CD4-positive, alpha-beta T cell treated with Interleukin-10 for 1 hour (primary cell): ENCODE measurements at regions not wholly inside any gene's neighbourhood (a gene's known extent, or its start where the extent isn't known, plus 50 kb on each side); places are given as distances from the start of the nearest gene placed in this dataset.
"Not testable (repeated sequence)": the region's sequence is repeated elsewhere in the genome, so short reads cannot be mapped to it uniquely, and the experiment has no call there.

ENCODE experiments used
- DNase-seq: peaks from one replicate; pipeline ENCODE4 v3.0.0-alpha.2; 2020

- no peak for DNase-seq
These were observed 267.0 kb downstream of the DACT1 start for GRCh38 chr14:58904776-58905175.

DNA sequence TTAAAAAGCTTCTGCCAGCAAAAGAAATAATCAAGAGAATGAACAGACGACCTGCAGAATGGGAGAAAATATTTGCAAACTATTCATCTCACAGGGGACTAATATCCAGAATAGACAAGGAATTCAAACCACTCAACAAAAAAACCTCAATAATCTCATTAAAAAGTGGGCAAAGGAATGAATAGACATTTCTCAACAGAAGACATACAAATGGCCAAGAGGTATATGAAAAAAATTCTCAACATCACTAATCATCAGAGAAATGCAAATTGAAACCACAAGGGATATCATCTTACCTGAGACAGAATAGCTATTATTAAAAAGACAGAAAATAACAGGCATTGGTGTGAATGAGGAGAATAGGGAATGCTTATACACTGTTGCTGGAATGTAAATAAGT, 270.0 kb downstream of the DACT1 start:
- DNase-seq, result no peak

DNA sequence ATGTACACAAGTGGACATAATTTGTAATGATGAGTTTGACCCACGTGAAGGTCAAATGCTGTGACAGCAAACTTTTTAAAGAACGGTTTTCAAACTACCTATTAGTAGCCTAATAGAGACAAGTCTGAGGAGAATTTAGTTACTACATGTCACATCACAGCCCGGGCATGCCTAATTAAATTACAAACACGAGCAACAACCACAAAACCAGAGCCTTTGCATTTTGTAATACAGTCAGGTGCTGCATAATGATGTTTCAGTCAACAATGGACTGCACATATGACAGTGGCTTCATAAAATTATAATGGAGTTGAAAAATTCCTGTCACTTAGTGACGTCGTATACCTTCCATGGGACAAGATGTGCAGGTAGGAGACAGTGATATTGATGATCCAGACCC, 274.5 kb downstream of the DACT1 start:
- no peak for DNase-seq

- no peak for DNase-seq
These were observed 275.2 kb downstream of the DACT1 start for GRCh38 chr14:58912799-58913432.

DNA sequence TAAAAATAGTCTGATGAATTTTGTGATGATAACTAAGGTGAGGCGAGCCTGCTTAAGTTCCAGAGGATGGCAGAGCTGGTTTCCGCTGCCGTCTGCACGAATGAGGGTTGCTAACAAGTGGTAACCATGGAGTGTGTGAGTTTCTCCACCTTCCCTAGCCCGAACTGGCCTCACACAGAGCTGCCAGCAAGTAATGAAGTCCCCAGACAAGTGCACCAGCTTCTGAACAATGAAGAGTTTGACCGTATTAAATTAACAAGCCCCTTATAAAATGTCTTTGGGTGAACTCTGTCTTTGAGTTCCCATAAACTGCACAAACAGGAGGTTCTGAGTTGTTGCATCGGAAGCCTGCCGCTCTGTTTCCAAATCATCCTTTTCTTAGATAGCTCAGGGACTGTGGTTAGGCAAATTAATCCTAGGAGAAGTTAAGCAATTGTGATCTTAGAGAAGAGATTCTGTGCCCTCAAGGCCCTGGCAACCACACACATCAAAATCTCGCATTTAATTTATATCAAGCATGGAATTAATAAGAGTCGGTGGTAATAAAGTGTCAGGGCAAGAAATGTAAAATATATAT, 274.1 kb upstream of the DAAM1 start:
- no peak for DNase-seq

DNA sequence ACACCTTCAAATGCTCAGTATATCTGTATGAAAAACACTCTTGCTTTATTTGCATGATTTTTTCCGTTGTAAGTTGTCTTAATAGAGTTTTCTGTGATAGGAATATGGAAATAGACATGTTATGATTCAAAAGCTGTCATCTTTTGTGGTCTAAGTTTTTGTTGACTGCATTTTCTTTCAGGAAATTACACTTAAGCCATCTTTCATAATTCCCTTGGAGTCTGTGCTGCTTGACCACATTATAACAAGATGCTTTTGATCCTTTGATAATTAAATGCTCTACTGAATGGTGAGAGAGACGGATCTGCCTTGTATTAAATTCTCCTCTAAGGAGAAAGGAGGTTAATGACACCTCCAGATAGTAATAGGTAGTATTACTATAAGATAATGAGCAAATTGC, 272.8 kb upstream of the DAAM1 start:
- no peak for DNase-seq

- DNase-seq, result no peak
These were observed 270.3 kb upstream of the DAAM1 start for GRCh38 chr14:58918066-58918738.

DNA sequence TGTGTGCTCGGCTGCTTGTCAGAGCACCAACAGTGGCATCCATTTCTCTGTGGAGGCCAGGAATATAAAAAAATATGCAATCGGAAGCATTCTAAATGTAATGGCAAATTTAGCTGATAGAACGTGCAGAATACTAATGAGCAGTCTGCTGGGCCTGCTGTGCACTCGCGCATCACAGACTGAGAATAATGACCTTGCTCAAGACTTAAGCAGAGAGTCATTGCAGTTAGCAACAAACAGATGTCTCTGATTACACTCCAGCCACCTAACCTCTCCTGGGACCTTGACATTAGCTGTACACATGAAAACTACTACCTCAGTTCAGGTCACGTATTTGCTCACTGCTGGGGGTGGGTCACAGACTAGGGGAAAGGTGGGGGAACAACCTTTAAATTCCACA, 269.2 kb upstream of the DAAM1 start:
- no peak for DNase-seq

DNA sequence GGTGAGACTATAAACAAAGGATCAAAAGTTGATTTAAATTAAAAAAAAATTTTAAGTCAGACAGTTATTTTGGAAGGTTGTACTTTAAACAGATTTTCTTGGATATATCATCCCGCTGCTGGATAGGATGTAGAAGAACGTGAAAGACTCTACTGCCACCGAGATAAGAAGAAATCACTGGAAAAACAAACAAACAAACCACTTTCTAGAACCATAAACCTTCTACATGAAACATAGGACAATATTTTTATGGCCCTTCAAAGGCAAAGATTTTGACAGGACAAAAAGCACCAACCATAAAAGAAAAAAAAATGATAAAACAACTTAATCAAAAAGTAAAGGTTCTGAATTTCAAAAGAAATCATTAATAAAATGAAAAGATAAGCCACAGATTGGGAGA, 268.2 kb upstream of the DAAM1 start:
- DNase-seq, result no peak

DNA sequence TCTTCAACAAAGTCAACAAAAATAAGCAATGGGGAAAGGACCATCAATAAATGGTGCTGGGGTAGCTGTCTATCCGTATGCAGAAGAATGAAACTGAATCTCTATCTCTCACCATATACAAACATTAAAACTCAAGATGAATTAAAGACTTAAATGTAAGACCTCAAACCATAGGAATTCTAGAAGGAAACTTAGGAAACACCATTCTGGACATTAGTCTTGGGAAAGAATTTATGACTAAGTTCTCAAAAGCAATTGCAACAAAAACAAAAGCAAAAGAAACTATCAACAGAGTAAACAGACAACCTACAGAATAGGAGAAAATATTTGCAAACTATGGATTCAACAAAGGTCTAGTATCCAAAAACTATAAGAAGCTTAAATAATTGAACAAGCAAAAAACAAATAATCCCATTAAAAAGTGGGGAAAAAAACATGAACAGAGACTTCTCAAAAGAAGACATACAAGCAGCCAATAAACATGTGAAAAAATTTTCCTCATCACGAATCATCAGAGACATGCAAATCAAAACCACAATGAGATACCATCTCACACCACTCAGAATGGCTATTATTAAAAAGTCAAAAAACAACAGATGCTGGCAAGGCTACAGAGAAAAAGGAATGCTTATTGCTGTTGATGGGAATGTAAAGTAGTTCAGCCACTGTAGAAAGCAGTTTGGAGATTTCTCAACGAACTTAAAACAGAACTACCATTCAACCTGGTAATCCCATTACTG, 266.1 kb upstream of the DAAM1 start:
- not testable (repeated sequence) for DNase-seq

GRCh38 chr14:58923751-58924405, 264.6 kb upstream of the DAAM1 start:
- DNase-seq, result no peak

DNA sequence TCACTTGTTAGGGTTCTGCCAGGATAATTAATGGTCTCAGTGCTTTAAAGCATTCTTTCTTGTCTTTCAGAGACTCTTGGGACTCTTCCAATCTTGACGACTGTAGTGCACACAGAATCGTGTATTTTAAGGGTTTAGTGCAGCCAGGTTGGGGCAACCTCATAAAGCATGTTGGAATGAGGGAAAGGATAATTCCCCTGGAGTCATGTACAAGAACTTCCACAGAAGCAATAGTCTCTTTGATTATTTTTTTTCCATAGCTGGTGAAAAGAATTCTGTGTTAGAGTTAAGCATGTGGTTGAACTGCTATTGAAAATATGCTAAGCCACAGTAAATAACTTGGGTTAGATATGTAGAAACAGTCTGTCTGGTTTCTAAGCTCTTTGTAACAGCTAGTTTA, 246.8 kb upstream of the DAAM1 start:
- DNase-seq, result no peak

- DNase-seq, result no peak
These were observed 246.0 kb upstream of the DAAM1 start for GRCh38 chr14:58942516-58942915.

DNA sequence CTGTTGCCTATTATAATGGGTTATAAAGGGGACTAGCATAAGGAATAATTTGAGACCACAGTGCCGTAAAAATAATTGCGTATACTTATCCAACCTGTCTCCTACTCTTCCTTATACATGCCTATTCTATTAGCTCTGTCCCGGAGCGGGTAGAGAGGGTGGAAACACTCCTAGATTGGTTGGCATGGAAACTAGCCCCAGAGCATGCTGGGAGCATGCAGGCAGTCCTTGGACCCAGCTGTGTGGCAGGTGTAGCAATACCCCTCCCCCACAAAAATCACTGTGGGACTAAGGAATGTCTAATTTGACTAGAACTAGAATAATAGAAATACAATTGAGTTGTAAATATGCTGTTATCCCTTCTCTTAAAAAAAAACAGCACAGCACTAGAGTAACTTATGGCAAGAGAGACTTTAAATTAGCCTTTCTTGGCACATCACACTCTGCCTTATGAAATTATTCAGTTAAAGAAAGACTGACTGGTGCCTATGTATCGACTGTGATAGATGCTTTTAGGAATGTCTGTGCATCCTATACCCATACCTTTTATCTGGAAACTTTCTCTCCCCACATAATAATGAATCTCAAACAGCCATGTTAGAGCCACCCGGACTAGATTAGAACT, 244.0 kb upstream of the DAAM1 start:
- no peak for DNase-seq

DNA sequence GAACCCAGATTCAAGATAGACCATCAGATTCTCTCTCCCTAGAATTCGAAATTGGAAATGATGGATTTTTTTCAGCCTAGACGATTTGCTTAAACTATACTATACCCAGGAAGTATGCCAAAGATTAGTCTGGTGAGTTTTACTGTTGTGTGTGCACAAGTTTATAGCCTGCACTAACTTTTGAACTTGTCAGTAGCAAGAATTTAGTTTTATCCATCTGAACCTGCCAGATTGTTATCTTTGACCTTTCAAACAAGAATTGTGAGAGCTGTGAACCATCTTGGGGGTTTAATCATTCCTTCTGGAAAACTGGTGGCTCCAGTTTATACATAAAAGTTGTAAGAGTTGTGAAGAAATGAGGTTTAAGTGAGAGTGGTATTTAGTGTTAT, 243.5 kb upstream of the DAAM1 start:
- DNase-seq, result no peak

- DNase-seq, result no peak
These were observed 242.0 kb upstream of the DAAM1 start for GRCh38 chr14:58946431-58946830.

DNA sequence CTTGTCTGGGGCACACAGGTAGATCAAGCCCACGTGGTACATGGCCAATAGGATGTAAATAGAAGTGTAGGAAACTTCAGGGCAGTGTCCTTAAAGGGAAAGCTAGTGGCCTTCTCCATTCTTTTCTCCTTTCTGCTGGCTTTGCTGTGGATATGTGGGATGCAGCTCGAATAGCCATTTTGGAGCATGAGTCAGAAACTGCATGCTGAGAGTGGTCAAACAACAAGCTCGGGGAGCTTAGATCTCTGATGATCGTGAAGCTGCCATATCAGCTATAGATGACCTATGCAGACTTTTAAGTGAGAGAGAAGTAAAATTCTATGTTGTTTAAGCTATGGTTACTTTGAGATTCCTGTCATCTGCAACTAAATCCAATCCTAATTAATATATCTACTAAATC, 241.3 kb upstream of the DAAM1 start:
- no peak for DNase-seq

DNA sequence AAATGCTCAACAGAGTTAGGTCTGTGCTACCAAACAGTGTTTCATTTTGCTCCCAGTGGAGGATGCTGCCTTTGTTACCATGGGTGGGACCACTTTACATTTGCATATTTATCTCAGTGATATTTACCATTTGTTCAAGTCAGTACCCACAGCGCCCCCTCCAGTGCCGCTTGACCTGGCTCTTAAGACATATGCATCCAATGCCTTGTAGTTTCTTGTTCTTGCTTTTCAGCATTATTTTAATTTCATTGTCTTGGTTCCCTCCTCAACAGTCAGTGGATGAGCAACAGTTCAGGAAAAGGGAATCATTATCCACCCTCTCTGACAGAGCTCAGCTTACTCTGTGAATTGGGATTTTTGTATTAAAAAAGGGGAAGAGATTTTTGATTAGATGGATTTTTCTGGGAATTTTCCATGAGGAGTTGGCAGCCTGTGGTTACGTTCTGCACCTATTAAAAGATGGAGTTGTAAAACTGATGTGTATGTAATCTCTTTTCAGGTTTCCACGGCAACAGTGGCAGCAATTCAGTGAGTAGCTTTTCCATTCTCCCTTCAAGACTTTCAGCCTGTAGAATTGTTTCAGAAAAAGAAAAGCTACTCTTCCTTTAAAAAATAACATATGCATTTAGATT, 240.5 kb upstream of the DAAM1 start:
- no peak for DNase-seq

DNA sequence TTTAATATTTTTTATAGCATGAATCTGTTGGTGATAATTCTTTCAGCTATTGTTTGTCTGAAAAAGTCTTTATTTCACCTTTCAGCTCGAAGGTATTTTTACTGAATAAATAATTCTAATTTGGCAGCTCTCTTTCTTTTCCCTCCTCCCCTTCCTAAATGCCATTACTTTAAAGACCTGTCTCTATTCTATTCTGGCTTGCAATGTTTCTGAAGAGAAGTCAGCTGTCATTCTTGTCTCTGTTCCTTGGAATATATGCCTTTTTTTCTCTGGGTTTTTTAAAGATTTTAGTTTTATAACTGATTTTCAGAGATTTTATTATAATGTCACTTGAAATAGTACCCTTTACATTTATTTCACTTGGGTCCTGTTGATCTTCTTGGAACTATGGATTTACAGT, 237.9 kb upstream of the DAAM1 start:
- DNase-seq, result no peak

DNA sequence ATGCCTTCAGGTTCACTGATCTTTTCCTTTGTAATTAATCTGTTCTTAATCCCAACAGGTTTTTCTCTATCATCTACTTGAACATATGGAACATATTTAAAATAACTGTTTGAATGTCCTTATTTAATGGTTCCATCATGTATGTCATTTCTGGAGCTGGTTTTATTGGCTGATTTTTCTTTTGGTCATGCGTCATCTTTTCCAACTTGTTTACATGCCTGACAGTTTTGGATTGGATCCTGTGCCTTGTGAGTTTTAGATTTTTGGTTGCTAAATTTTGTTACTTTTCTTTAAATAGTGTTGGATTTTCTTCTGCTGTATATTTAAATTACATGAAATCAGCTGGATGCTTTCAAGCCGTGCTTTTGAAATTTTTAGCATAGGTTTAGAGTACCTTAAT, 237.3 kb upstream of the DAAM1 start:
- no peak for DNase-seq

- DNase-seq, result no peak
These were observed 234.4 kb upstream of the DAAM1 start for GRCh38 chr14:58954052-58954451.
